PC-9 (cell line): ENCODE measurements at regions not wholly inside any gene's neighbourhood (a gene's known extent, or its start where the extent isn't known, plus 50 kb on each side); places are given as distances from the start of the nearest gene placed in this dataset.

Source experiments
- BruUV-seq: library from RNA; stranded (reverse); fragments of 400-500 nt; replicated peaks from 2 replicates; lab custom pipeline; 2021; lab: Mats Ljungman, UMichigan
- CTCF ChIA-PET: fragments of 300-600 bp; sonication (Branson Sonifier 250); formaldehyde crosslinking; loops from one replicate; lab custom pipeline; 2022; ENCODE audit warnings: antibody characterized with exemption; lab: Charles Lee
- POLR2A ChIA-PET: fragments of 300-600 bp; sonication (Branson Sonifier 250); formaldehyde crosslinking; loops from one replicate; lab custom pipeline; 2022; ENCODE audit warnings: antibody characterized with exemption; ENCODE audit not compliant: unreplicated experiment; lab: Charles Lee
- DNase-seq, 2 experiments: peaks; one replicate each; pipeline versions ENCODE4 v3.0.0 to v3.0.0-alpha.2; 2015 to 2022; ENCODE audit warnings: mixed read lengths in 1 of 2
- H2AFZ ChIP-seq: fragments of 200-600 bp; sonication (generic); 2 replicates; pipeline ENCODE4 v1.8.1; 2017; ENCODE audit warnings: antibody characterized with exemption
- H3F3A ChIP-seq: fragments of 200-600 bp; sonication (generic); 2 replicates; pipeline ENCODE4 v1.8.1; 2017; ENCODE audit warnings: antibody characterized with exemption, mild to moderate bottlenecking, low read depth; ENCODE audit not compliant: insufficient read depth
- H3K27ac ChIP-seq: fragments of 200-600 bp; sonication (generic); 2 replicates; pipeline ENCODE4 v1.6.1; 2016; ENCODE audit warnings: mixed run types
- H3K27me3 ChIP-seq: fragments of 200-600 bp; sonication (generic); 2 replicates; pipeline ENCODE4 v1.6.1; 2016; ENCODE audit warnings: low read depth, mixed run types; ENCODE audit not compliant: insufficient read depth
- H3K36me3 ChIP-seq: fragments of 200-600 bp; sonication (generic); 2 replicates; pipeline ENCODE4 v1.6.1; 2016; ENCODE audit warnings: low read depth, mixed run types
- H3K4me1 ChIP-seq: fragments of 200-600 bp; sonication (generic); replicated peaks from 2 replicates; pipeline ENCODE4 v1.6.1; 2016; ENCODE audit warnings: mixed run types; ENCODE audit not compliant: insufficient read depth
- H3K4me2 ChIP-seq: fragments of 200-600 bp; sonication (generic); 2 replicates; pipeline ENCODE4 v1.6.1; 2017; ENCODE audit warnings: mixed run types
- H3K4me3 ChIP-seq: fragments of 200-600 bp; sonication (generic); 2 replicates; pipeline ENCODE4 v1.6.1; 2016; ENCODE audit warnings: mixed run types
- H3K79me2 ChIP-seq: fragments of 200-600 bp; sonication (generic); 2 replicates; pipeline ENCODE4 v1.6.1; 2017; ENCODE audit warnings: low read depth, mixed run types
- H3K9me2 ChIP-seq: fragments of 200-600 bp; sonication (generic); 2 replicates; pipeline ENCODE4 v1.8.1; 2017; ENCODE audit warnings: mild to moderate bottlenecking; ENCODE audit not compliant: insufficient read depth
- H3K9me3 ChIP-seq: fragments of 200-600 bp; sonication (generic); 2 replicates; pipeline ENCODE4 v1.8.1; 2016; ENCODE audit warnings: low read depth; ENCODE audit not compliant: insufficient read depth
- H4K20me1 ChIP-seq: fragments of 200-600 bp; sonication (generic); 2 replicates; pipeline ENCODE4 v1.8.1; 2017; ENCODE audit not compliant: insufficient read depth
- EZH2 ChIP-seq: fragments of 200-600 bp; sonication (generic); IDR thresholded peaks from 2 replicates; pipeline ENCODE4 v1.8.0; 2017; ENCODE audit warnings: antibody characterized with exemption, low read depth
- intact Hi-C: fragments of 100-400 bp; cut with micrococcal nuclease; formaldehyde crosslinking; loops from one replicate; pipeline ENCODE4 v1.10.0; 2022; ENCODE audit not compliant: unreplicated experiment
- TF ChIP-seq, protein P1 (sequence below): fragments of 200-600 bp; sonication (generic); conservative IDR thresholded peaks from 2 replicates; pipeline ENCODE4 v1.6.1; 2017; ENCODE audit warnings: mixed run types, antibody characterized with exemption, mild to moderate bottlenecking, moderate library complexity

DNA sequence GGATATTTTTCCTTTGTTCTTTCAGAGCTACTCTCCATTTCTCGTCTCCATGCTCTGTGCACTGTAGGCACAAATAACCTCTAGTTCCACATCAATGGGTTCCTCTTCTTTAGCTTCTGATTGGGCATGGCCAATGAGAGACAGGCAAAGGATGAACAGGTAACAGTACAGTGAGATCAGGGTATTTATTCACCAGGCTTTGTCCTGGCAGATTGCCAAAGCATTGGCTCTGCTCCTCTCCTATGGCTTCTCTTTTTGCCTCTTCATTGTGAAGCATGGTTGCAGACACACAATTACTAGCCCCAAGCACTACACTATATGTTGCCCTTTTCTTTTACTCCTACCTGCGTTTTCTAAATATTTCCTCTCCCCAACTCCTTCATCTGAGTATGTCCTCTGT is 215.1 kb upstream of the ARRDC3 start:
- H2AFZ ChIP-seq: no peak overlapping the region
- BruUV-seq: no TSS peak
- H3K4me2 ChIP-seq: no peak overlapping the region
- no peak overlapping the region for H3K27ac ChIP-seq
- no peaks in the 10 kb centered on the region for H3K27me3 ChIP-seq
- H3F3A ChIP-seq: no peaks in the 10 kb centered on the region
- POLR2A ChIA-PET: no interaction called here
- H3K36me3 ChIP-seq: no peaks in the 10 kb centered on the region
- no peaks in the 10 kb centered on the region for H3K9me3 ChIP-seq
- H3K4me3 ChIP-seq: no peak overlapping the region
- intact Hi-C loops: no loop called here
- no peaks in the 10 kb centered on the region for H3K4me1 ChIP-seq
- CTCF ChIA-PET: no interaction called here
- H4K20me1 ChIP-seq: no peaks in the 10 kb centered on the region
- no peaks in the 10 kb centered on the region for H3K9me2 ChIP-seq
- H3K79me2 ChIP-seq: no peaks in the 10 kb centered on the region
- DNase-seq: no peak
- TF ChIP-seq, protein P1, sequence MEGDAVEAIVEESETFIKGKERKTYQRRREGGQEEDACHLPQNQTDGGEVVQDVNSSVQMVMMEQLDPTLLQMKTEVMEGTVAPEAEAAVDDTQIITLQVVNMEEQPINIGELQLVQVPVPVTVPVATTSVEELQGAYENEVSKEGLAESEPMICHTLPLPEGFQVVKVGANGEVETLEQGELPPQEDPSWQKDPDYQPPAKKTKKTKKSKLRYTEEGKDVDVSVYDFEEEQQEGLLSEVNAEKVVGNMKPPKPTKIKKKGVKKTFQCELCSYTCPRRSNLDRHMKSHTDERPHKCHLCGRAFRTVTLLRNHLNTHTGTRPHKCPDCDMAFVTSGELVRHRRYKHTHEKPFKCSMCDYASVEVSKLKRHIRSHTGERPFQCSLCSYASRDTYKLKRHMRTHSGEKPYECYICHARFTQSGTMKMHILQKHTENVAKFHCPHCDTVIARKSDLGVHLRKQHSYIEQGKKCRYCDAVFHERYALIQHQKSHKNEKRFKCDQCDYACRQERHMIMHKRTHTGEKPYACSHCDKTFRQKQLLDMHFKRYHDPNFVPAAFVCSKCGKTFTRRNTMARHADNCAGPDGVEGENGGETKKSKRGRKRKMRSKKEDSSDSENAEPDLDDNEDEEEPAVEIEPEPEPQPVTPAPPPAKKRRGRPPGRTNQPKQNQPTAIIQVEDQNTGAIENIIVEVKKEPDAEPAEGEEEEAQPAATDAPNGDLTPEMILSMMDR: no peak
- TF ChIP-seq EZH2: no peak

DNA sequence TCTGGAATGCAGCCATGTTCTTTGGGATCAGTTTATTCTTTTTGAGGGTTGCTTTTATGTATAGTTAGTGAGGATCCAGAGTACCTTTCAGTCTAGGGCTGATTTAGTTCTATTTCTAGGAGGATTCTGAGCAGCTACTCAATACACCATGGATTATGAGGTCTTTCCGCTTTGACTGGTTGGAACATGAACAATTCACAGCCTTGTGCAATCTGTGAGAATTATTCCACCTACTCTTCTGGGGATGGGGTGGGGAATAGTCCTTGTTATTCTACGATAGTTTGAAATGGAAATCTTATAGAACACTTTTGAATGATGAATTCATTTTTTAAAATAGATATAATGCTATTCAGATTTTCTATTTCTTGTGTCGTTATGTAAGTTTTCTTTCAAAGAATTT is 212.3 kb upstream of the ARRDC3 start:
- no peaks in the 10 kb centered on the region for H3K4me1 ChIP-seq
- no peaks in the 10 kb centered on the region for H3K36me3 ChIP-seq
- CTCF ChIA-PET: no interaction called here
- H3K4me2 ChIP-seq: no peak overlapping the region
- no peak overlapping the region for H3K4me3 ChIP-seq
- no peak overlapping the region for H3K27ac ChIP-seq
- no TSS peak for BruUV-seq
- intact Hi-C loops: no loop called here
- no peak for TF ChIP-seq EZH2
- TF ChIP-seq, protein P1: no peak
- H2AFZ ChIP-seq: no peak overlapping the region
- no peaks in the 10 kb centered on the region for H3K9me2 ChIP-seq
- DNase-seq: no peak
- H3K79me2 ChIP-seq: no peaks in the 10 kb centered on the region
- H3K27me3 ChIP-seq: no peaks in the 10 kb centered on the region
- POLR2A ChIA-PET: no interaction called here
- no peaks in the 10 kb centered on the region for H4K20me1 ChIP-seq
- H3F3A ChIP-seq: no peaks in the 10 kb centered on the region
- H3K9me3 ChIP-seq: peaks cover 4% of the 10 kb centered on the region; the same call in 1 of the 2 replicates

DNA sequence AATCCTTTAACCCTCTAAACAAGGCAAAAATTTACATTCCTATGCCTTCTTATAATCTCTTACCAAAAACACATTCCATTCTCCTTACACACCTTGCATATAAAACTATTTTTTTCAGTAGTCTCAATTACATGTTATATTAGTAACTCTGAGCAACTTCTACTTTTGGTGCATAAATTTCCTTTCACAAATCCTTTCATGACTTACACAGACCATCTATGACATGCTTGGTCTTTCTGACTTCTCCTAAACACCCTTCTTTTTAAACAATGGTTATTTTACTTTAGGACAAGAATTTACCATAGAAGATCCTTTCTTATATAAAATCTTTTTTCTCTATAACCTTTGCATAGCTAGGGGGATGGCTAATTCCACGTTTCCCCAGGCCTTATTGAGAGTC is 208.0 kb upstream of the ARRDC3 start:
- no peak for TF ChIP-seq EZH2
- TF ChIP-seq, protein P1: no peak
- Histone ChIP-seq H3F3A (no peaks in the 10 kb centered on the region), H2AFZ (no peak overlapping the region), H3K79me2 (no peaks in the 10 kb centered on the region), H3K4me2 (no peak overlapping the region), H3K4me1 (no peaks in the 10 kb centered on the region), H3K9me3 (peaks cover 8% of the 10 kb centered on the region; the same call in 1 of the 2 replicates), H4K20me1 (no peaks in the 10 kb centered on the region), H3K4me3 (no peak overlapping the region), H3K27me3 (no peaks in the 10 kb centered on the region), H3K9me2 (no peaks in the 10 kb centered on the region), H3K27ac (no peak overlapping the region), H3K36me3 (no peaks in the 10 kb centered on the region)
- no TSS peak for BruUV-seq
- POLR2A ChIA-PET: no interaction called here
- intact Hi-C loops: no loop called here
- CTCF ChIA-PET: no interaction called here
- DNase-seq: no peak
